EL (cell line): ENCODE measurements at regions not wholly inside any gene's neighbourhood (a gene's known extent, or its start where the extent isn't known, plus 50 kb on each side); places are given as distances from the start of the nearest gene placed in this dataset.
A peak's percentile ranks its signal among the peaks of the same experiment; 100 is the strongest.

ENCODE experiments used
- DNase-seq: peaks from one replicate; pipeline ENCODE4 v3.0.0-alpha.2; 2016

DNA sequence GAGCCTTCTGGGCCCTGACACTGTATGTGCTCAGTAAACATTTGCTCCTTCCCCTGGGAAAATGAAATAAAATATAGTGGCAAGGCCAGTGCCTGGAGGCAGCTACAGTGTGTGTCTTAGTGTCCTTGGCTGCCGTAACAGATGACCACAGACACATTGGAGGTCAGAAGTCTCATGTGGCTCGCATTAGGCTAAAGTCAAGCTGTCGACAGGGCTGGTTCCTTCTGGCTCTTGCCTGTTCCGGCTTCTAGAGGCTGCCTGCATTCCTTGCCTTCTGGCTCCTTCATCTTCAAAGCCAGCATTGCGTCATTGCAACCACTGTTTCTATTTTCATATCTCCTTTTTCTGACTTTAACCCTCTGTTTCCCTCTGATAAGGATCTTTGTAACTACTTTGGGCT is 83.6 kb upstream of the STX18 start:
- DNase-seq, result peak; percentile 98

DNA sequence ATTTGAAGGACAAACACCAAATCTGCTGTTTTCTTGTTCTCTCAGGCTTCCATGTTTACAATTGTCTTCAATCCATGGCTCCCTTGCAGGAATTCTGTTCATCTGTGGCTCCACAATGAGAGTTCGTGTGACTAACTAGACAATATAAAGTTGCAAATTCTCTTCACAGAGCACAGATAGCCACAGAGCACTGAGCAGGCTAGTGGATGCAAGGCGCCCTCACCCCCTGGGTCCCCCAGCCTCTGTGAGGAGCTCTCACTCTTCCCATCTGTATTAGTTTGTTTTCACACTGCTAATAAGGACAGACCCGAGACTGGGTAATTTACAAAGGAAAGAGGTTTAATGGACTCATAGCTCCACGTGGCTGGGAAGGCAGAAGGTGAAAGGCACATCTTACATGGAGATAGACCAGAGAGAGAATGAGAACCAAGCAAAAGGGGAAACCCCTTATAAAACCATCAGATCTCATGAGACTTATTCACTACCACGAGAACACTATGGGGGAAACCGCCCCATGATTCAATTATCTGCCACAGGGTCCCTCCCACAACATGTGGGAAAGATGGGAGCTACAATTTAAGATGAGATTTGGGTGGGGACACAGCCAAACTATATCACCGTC is 82.5 kb upstream of the STX18 start:
- DNase-seq, result no peak

GRCh38 chr4:4619821-4620220 is 78.0 kb upstream of the STX18 start:
- no peak for DNase-seq

GRCh38 chr4:4618847-4619246 is 77.0 kb upstream of the STX18 start:
- no peak for DNase-seq

- no peak for DNase-seq
These were observed 73.3 kb upstream of the STX18 start for GRCh38 chr4:4614925-4615678.

DNA sequence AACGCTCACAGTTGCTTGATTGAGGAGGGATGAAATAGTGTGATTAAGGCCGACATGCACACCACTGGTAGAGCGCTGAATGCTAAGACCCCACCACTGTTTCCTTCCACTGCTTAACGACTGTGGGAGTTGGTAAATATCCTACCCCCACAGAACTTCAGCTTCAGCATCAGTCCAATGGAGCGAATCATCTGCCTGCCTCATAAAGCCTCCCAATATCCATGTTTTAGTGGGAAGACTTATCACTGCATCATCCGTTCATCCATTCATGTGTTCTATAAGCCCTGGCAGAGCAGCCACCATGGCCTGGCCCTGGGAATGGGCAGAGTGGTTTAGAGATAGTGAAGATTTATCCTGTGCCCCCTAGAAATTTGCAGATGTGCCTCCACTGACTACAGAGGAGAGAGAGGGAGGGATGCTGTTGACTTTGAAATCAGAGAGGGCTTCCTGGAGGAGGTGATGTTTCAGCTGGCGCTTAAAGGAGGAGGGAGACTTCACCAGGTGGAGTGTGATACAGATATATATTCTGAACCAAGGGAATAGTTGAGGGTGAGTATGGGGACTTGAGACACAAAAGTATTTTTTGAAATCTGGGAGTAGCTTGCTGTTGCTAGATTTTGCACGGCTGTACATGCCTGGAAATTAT is 71.9 kb upstream of the STX18 start:
- DNase-seq, result no peak

DNA sequence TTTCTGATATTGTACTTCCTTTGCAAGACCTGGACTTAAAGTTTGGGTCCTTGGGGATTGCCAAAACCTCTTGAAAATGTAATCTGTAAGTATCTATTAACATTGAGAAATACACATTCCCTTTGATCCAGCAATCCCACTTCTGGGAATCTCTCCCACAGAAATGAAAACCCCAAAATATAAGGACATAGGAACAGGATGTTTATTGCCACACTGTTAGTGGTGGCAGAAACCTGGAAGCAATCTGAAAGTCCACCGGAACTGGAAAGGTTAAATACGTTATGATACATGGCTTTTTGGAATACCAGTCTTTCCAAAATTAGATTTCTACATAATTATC is 71.2 kb upstream of the STX18 start:
- DNase-seq, result no peak

DNA sequence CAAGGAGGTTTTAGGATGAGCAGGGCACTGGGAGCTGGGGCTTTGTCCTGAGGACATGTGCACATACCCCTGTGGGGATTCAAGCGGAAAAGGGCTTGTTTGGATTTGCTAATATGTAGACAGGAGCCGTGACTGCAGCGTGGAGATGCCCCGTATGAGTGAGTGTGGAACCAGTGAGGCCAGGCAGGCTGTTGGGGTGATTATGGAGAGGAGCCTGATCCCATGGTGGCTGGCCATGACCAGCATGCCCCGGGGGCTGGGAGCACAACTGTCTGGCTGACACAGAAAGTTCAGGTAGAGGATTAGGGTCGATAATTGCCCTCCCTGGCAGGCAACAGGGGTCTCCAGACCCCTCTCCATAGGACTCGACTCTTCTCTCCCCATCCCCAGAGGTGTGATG is 68.8 kb upstream of the STX18 start:
- DNase-seq, result no peak

- DNase-seq, result no peak
These were observed 67.9 kb upstream of the STX18 start for GRCh38 chr4:4609622-4610334.

- no peak for DNase-seq
These were observed 66.3 kb upstream of the STX18 start for GRCh38 chr4:4608214-4608537.

GRCh38 chr4:4607336-4608213 is 65.7 kb upstream of the STX18 start:
- DNase-seq, result no peak

DNA sequence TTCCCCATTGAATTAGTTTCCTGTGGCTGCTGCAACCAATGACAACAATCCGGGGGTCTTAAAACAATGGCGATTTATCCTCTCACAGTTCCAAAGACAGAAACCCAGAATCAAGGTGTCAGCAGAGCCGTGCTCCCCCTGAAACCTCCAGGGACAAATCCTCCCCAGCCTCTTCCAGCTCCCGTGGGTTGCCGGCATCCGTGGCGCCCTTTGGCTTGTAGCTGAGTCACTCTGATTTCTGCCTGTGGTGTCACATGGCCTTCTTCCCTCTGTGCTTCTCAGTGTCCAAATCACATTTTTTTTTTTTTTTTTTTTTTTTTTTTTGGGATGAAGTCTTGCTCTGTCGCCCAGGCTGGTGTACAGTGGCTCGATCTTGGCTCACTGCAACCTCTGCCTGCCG is 64.5 kb upstream of the STX18 start:
- DNase-seq, result peak; percentile 35

GRCh38 chr4:4605849-4606248 is 64.0 kb upstream of the STX18 start:
- no peak for DNase-seq

- no peak for DNase-seq
These were observed 61.7 kb upstream of the STX18 start for GRCh38 chr4:4603592-4603991.

- DNase-seq, result no peak
These were observed 61.2 kb upstream of the STX18 start for GRCh38 chr4:4603067-4603466.

- DNase-seq, result no peak
These were observed 60.6 kb upstream of the STX18 start for GRCh38 chr4:4602468-4602867.

- no peak for DNase-seq
These were observed 60.0 kb upstream of the STX18 start for GRCh38 chr4:4601803-4602369.

GRCh38 chr4:4599481-4600275 is 57.8 kb upstream of the STX18 start:
- no peak for DNase-seq

GRCh38 chr4:4598851-4599411 is 57.1 kb upstream of the STX18 start:
- no peak for DNase-seq

DNA sequence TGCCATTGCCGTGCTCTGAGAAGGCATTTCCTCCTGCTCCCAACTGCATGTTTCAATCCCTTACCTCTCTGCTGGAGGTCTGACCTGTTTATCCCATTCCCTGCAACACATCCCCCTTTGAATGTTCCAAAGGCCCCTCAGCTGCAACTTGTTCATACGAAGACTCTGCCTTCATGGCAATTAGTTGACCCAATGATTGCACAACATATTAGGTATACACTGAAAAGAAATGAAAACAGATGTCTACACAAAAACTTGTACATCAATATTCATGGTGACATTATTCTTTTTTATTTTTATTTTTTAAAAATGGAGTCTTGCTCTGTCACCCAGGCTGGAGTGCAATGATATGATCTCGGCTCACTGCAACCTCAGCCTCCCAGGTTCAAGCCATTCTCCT is 54.9 kb upstream of the STX18 start:
- DNase-seq, result no peak

- no peak for DNase-seq
These were observed 53.4 kb upstream of the STX18 start for GRCh38 chr4:4595252-4595651.
